GM20000 (cell line): ENCODE measurements at regions not wholly inside any gene's neighbourhood (a gene's known extent, or its start where the extent isn't known, plus 50 kb on each side); places are given as distances from the start of the nearest gene placed in this dataset.

Source experiments
- DNase-seq: peaks from one replicate; pipeline ENCODE4 v3.0.0; 2012; ENCODE audit warnings: low spot score
- TF ChIP-seq, protein P1 (sequence below): IDR thresholded peaks from 2 replicates; pipeline ENCODE4 v1.5.1; 2012; ENCODE audit warnings: mild to moderate bottlenecking, control low read depth; ENCODE audit errors: extremely low read depth, missing control alignments

DNA sequence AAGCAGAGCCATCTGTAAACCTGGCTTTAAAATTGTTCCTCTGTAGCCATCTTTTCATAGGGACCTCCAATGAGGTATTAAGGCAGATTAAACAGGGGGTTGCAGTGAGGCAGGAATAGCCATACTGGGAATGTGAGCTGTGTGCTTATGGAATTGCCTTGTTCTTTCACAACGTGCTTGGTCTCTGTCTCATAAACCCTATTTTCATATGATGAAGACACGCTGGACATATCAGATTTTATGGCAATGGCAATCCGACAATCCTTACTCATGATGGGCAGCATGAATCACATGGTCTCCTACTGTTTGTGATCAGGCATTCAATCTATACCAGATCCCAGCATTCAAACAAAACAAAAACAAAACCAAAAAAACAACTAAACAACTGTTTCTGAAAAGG lies 418.9 kb upstream of the NRP1 start:
- TF ChIP-seq, protein P1, sequence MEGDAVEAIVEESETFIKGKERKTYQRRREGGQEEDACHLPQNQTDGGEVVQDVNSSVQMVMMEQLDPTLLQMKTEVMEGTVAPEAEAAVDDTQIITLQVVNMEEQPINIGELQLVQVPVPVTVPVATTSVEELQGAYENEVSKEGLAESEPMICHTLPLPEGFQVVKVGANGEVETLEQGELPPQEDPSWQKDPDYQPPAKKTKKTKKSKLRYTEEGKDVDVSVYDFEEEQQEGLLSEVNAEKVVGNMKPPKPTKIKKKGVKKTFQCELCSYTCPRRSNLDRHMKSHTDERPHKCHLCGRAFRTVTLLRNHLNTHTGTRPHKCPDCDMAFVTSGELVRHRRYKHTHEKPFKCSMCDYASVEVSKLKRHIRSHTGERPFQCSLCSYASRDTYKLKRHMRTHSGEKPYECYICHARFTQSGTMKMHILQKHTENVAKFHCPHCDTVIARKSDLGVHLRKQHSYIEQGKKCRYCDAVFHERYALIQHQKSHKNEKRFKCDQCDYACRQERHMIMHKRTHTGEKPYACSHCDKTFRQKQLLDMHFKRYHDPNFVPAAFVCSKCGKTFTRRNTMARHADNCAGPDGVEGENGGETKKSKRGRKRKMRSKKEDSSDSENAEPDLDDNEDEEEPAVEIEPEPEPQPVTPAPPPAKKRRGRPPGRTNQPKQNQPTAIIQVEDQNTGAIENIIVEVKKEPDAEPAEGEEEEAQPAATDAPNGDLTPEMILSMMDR, result no peak
- DNase-seq, result no peak

DNA sequence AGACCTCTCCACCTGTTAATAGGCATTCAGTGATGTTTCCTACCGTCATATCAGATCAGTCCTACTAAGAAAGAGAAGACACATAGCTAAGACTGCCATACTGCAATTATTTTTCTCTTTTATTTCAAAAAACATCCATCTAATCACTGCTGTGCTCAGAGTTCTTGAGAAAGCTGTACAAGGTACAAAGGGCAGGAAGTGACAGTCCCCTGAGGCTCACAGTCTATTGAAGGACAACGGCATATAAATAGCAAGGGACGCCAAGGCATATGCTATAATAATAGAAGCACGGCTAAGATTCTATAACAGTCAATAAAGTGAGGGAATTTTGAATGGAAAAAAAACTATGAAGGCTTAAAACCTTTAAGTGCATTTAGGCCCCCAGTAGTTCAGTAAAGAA lies 415.3 kb upstream of the NRP1 start:
- no peak for DNase-seq
- TF ChIP-seq, protein P1, result no peak

DNA sequence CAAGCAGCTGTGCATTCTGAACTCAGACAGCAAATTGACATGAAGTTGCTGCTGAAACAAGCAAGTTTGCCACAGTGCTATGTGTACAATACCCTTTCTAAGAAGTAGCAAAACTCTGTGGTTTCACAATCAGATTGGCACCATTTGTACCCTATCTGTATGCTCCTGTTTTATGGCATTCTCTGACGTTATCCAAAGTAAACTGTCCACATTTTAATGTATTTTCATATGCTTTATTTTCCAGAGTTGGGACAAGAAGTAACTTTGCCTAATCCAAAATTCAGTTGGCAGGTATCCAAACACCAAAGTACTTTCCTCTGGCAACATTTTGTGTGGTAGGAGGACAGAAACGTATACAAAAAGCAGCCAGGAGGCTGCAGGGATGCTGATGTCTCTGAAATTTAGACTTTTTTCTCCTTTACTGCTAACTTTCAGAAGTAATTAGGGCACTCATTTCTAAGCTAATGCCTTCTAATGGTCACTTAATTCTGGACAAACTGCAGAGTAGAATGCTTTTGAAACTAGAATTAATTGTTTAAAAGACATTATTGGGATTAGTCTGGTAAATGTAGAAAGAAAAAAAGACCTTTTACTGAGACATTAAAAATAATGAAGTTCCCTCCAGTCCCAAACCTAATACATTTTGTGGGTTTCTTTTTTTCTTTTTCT lies 414.7 kb upstream of the NRP1 start:
- no peak for DNase-seq

DNA sequence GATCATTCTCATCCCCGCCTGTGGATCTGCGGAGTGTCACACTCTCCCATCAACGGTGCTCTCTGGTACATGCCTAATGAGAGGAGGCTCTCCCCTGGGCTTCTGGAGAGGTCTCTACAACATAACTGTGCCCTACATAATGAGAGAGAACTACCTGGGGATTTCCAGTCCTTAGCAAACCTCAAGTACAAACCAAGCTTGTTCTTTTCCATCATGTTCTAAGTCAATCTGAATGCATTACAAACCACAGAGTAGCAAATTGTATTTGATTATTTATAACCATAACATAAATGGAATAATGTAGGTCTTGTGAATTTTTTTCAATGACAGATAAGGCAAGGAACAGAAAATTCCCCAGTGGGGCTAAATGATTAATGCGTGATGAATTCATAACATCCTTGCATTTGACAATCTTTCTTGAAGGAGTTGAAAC lies 412.4 kb upstream of the NRP1 start:
- no peak for DNase-seq
- TF ChIP-seq, protein P1, result no peak

More for the DNA sequence above, 414.7 kb upstream of the NRP1 start:
- TF ChIP-seq, protein P1, result no peak

DNA sequence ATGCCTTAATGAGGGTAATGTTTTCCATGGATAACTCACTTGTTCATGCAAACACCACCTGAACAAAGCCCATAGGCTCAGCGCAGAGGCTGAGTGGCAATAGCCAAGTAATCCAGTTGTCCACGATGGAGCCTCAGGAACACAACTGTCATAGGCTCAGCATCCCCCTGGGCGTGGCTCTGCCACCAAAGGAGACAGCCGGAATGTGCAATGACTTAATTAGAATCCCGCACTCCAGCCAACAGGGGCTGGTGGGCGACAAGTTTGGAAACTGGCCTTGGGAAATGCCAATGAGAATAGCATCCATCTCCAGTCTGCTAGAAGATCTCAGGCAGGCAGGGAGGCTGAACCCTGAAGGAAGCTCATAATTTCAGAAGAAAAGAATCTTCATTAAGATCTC lies 411.7 kb upstream of the NRP1 start:
- TF ChIP-seq, protein P1, result no peak
- DNase-seq, result no peak

DNA sequence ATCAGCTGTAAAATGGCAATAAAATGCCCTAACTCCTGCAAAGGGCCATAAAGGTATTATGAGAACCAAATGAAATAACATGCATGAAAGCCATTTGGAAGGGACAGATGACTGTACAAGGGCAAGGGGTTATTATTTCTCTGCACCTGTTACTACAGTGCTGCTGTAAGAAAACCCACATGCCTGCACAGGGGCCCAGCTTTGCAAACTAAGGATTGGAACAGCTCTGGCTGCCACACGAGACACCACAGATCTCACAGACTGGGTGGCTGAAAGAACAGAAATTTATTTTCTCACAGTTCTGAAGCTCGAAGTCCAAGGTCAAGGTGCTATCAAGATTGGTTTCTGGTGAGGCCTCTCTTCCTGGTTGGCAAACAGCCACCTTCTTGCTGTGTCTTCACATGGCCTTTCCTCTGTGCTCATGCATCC lies 409.0 kb upstream of the NRP1 start:
- TF ChIP-seq, protein P1, result no peak
- DNase-seq, result no peak

DNA sequence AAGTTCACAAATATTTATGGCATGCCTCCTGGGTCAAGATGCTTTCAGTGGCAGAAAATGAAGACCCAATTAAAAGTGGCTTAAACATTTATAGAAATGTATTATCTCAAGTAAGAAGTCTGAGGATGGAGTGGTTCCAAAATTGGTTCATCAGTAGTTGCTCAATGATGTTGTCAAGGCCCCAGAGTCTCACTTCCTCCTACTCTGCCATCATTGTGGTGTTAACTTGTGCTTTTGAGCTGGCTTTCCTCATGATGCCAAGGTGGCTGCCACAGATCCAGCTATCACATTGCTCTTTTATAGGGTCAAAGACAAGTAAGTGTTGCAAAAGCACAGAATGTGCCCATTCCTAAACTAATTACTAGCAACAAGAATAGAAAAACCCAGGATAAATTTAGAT lies 404.6 kb upstream of the NRP1 start:
- TF ChIP-seq, protein P1, result no peak
- no peak for DNase-seq
